Esophagus muscularis mucosa (tissue), 4 donors: ENCODE measurements at regions not wholly inside any gene's neighbourhood (a gene's known extent, or its start where the extent isn't known, plus 50 kb on each side); places are given as distances from the start of the nearest gene placed in this dataset.

ENCODE experiments used
- CTCF ChIP-seq, 3 experiments: fragments of 200-600 bp in 2 of 3; fragments of 450-650 bp in 1 of 3; sonication (generic) in 2 of 3; IDR thresholded peaks; one replicate each; pipeline ENCODE4 v1.5.1; 2017 to 2019; ENCODE audit warnings: antibody characterized with exemption in 3 of 3, mild to moderate bottlenecking in 2 of 3, moderate library complexity in 1 of 3
- EP300 ChIP-seq: sonication (generic); formaldehyde crosslinking; IDR thresholded peaks from one replicate; pipeline ENCODE4 v1.6.1; 2017; ENCODE audit warnings: antibody characterized with exemption
- POLR2A ChIP-seq: fragments of 450-650 bp; IDR thresholded peaks from one replicate; pipeline ENCODE4 v1.6.1; 2017; ENCODE audit warnings: antibody characterized with exemption, moderate library complexity, mild to moderate bottlenecking, low read depth

DNA sequence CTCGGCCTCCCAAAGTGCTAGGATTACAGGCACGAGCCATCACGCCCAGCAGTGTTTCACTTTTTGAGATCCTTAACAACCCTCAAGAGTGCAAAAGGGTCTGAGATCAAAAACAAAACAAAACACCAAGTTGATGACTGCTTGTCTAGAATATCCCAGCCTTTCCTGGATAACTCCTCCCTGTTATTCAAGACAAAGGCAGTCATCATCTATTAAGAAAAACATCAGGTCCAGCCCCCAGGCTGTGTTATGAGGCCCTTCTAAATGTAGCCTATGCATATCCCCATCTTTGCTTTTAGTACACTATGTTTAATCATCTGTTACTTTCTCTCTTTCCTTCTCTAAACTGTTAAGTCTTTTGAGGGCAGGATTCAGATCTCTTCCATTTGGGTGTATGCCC, 150.1 kb upstream of the FHIT start:
- TF ChIP-seq CTCF (IDR thresholded peaks at IDR 0.05) (no peak), EP300 (no peak), POLR2A (no peak)
